HEK293 (cell line): ENCODE measurements at regions not wholly inside any gene's neighbourhood (a gene's known extent, or its start where the extent isn't known, plus 50 kb on each side); places are given as distances from the start of the nearest gene placed in this dataset.

ENCODE experiments used
- YY1 ChIP-seq: fragments of 450-650 bp; formaldehyde crosslinking; IDR thresholded peaks from 2 replicates; pipeline ENCODE4 v1.5.1; 2018; ENCODE audit warnings: missing biosample characterization, missing genetic modification characterization
- ZBTB7A ChIP-seq: fragments of 450-650 bp; formaldehyde crosslinking; IDR thresholded peaks from 2 replicates; pipeline ENCODE4 v1.5.1; 2016; ENCODE audit warnings: low read depth, missing biosample characterization, missing genetic modification characterization

GRCh38 chr10:61024151-61024855 lies 80.3 kb upstream of the RHOBTB1 start:
- TF ChIP-seq ZBTB7A (tag by site-specific recombination), result no peak
- TF ChIP-seq YY1, result no peak
